AG20443 (cell line): ENCODE measurements at regions not wholly inside any gene's neighbourhood (a gene's known extent, or its start where the extent isn't known, plus 50 kb on each side); places are given as distances from the start of the nearest gene placed in this dataset.
"Not testable (repeated sequence)": the region's sequence is repeated elsewhere in the genome, so short reads cannot be mapped to it uniquely, and the experiment has no call there.

Experiments used
- DNase-seq: peaks from one replicate; pipeline ENCODE4 v3.0.0; 2012; ENCODE audit warnings: low spot score, mixed read lengths

- DNase-seq: no peak
Measured at GRCh38 chr4:126924237-126924636, 708.5 kb upstream of the INTU start.

DNA sequence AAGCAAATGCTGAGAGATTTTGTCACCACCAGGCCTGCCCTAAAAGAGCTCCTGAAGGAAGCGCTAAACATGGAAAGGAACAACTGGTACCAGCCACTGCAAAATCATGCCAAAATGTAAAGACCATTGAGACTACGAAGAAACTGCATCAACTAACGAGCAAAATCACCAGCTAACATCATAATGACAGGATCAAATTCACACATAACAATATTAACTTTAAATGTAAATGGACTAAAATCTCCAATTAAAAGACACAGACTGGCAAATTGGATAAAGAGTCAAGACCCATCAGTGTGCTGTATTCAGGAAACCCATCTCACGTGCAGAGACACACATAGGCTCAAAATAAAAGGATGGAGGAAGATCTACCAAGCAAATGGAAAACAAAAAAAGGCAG is 702.7 kb upstream of the INTU start:
- not testable (repeated sequence) for DNase-seq

GRCh38 chr4:126935801-126936200 is 697.0 kb upstream of the INTU start:
- DNase-seq: no peak

- DNase-seq: no peak
Measured at GRCh38 chr4:126937342-126937741, 695.4 kb upstream of the INTU start.

- DNase-seq: no peak
Measured at GRCh38 chr4:126937846-126938422, 694.8 kb upstream of the INTU start.

GRCh38 chr4:126939401-126939800 is 693.4 kb upstream of the INTU start:
- peak; percentile 49 for DNase-seq

GRCh38 chr4:126947536-126947935 is 685.2 kb upstream of the INTU start:
- DNase-seq: no peak

DNA sequence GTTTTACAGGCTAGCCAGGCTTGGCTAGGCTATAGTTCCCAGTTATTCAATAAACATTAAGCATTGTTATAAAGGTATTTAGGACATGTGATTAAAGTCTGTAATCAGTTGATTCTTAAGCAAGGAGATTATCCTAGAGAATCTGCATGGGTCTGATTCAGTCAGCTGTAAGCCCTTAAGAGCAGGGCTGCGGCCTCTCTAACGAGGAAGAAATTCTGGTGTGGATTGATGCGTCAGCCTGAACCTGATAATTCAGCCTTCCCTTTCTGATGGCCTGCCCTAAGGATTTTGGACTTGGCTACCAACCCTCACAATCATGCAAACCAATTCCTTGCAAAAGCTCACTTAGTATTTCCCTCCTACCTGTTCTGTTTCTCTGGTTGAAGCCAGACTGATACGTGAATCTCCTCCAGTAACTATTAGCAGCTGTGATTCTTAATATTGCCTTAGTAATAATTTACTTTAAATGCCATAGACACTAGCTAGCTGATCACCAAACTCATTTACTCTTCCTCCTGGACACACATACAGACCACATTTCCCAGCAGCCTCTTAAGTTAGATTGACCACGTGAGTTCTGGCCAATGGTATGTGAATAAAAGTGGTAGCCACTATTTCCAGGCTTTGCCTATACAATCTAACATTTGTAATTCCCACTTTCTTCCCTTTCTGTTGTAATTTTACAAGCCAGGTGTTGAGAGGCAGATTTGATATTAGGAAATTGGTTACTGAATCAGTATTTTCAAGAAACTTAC is 678.0 kb upstream of the INTU start:
- no peak for DNase-seq

DNA sequence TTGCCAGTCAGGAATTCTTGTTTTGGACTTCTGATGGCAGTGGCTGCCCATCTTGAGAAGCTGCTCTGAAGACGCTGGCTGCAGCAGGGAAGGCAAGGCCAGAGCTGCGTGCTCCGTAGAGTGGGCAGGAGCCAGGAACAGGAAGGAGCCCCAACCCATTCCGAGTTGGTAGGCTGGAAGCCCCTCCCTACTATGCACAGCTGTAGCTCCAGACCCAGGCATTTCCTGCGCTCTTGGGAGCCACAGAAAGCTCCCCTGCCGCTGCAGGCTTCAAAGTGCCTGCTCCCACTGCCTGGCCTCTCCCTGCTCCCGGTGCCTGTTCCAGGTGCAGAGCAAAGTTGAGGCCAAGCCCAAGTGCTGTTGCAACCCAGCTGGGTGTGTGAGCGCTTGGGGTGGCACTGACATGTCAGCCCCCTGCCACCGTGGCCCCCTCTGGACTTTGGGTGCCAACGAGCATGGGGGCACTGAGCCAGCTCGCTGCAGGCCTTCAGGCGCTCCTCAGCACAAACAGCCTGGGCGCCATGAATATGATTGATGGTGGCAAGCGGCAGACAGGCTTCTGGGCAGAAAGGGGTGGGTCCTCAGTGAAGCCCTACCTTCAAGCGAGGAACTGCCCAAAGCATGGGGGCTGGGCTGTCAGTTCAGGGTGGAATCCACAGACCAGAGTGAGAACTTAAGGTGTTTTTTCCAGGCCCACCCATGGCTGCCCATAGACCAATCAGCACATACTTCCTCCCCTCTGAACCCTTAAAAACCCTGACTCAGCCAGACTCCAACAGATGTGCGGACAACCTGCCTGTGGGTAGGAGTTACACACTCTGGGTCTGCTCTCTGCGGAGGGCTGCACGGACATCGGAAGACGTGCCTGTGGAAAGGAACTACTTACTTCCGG is 677.2 kb upstream of the INTU start:
- no peak for DNase-seq

DNA sequence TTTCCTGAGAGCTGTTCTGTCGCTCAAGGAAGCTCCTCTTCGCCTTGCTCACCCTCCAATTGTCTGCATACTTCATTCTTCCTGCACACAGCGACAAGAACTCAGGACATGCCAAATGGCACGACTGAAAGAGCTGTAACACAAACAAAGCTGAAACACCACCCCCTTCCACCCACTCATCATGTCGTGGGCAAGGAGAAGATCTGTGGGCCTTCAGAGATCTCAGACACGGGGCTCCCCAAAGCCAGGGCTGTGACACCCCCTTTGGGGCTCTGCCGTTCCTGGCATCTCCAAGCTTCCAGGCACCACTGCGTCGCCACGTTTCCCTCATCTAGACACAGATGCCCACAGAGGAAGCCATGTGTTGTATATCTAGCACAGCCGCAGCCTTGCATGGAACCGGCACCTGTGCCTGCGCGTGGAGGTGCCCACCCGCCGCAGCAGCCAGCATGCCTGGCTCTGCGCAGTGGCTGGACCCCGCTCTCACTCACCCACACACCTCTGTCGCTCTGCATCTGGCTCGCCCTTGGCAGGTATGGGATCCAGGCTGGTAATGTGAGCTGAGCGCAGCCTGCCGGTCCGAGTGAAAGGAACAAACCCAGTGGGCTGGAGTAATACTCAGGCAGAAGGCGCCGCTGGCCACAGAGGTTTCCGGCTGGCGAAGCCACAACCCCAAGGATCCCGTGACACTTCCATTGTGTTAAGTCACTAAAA is 676.4 kb upstream of the INTU start:
- DNase-seq: no peak

DNA sequence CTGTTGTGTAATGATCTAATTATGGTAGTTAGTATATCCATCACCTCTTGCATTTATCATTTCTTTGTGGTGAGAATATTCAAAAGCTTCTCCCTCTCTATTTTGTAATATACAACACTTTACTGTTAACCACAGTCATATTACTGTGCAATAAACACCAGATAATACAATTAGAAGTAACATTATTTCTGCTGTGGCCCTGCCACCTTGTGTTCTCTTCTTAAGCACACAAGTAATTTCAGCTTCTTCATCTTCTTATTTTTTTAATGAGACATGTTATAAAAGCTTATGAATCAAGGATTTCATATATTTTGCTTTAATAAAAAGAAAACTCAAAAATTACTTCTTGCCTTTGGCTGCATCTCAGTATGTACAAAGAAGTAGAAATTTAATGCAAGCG is 675.2 kb upstream of the INTU start:
- peak; percentile 16 for DNase-seq

- no peak for DNase-seq
Measured at GRCh38 chr4:126957987-126958386, 674.8 kb upstream of the INTU start.

- no peak for DNase-seq
Measured at GRCh38 chr4:126958482-126958881, 674.3 kb upstream of the INTU start.

DNA sequence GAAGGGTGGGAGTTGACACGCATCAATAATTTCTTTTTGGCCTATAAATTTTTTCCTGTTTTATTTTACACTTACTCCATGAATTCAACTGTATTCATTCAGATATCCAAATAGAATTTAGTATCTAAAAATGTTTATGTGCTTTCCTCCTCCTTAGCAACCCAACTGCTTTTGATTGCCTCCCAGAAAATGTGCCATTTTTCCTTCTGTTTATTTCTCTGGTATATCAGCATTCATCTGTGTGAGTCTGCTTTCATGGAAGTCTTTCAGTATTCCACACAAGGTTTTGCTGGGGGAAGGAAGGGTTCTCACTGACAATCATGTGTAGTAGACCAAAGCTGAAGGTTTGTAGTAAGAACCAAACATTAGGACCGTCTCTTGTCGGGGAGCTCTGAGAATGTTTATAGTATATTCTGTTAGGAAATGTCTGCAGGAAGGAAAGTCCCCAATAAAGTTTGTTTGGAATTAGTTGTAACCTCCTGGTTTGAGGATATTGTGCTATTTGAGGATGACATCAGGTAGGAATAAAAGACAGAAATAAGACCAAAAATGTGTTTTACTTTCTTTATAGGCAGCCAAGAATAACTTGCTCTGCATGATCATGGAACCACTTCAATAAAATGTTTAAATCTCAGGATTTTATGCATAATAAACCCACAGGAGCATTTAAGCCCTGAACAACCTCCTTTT is 673.6 kb upstream of the INTU start:
- no peak for DNase-seq

DNA sequence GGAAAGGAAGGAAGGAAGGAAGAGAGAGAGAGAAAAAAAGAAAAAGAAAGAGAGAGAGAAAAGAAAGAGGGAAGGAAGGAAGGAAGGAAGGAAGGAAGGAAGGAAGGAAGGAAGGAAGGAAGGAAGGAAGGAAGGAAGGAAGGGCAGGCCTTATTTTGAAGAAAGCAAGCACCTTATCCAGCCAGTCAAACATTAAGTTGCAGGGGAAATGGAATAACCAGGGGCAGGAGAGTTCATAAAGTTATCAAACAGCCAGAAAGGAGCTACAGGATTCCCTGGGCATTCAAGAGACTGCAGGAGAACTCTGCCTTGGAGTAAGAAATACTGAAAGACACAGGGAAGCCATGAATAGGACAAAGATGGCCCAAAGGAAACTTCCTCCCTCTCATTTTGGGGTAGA is 672.0 kb upstream of the INTU start:
- DNase-seq: no peak

- DNase-seq: no peak
Measured at GRCh38 chr4:126961661-126962060, 671.1 kb upstream of the INTU start.

- no peak for DNase-seq
Measured at GRCh38 chr4:126965877-126966276, 666.9 kb upstream of the INTU start.

DNA sequence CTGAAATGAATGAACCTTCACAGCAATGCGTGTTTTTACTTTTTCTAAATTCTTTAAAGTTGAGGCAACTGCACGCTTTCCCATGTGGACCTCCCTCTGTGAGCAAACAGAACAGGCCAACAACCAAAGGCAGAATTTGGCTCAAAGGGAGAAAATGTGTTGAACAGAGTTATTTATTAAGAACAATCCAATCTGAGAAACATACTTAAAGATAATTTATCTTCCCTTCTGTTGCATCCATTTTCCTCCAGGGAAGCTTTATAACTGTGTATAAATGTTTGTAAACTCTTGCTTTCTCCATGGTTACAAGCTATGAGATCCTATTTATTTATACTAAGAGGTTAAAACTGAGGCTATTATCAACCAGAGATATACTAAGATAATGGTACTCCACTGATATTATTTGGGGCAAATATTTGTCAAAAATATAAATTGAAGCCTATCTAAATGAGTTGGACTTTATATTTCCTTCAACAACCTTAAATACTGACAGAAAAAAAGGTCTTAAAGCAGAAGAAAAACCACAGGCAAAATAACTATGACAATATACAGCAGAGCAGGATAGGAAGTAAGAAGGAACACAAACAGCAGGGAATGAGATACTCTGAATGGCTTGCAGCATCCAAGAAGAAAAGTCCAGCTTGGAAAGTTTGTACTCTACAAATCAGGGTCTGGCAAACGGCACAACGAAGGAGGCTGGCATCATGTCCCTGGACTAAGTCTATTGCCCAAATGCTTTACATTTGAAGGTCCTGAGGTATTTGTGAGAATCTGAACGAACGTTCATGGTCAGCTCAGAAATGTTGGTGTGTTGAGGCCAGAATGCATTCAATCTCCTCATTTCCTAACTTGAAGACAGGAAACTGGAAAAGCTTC is 663.2 kb upstream of the INTU start:
- no peak for DNase-seq

DNA sequence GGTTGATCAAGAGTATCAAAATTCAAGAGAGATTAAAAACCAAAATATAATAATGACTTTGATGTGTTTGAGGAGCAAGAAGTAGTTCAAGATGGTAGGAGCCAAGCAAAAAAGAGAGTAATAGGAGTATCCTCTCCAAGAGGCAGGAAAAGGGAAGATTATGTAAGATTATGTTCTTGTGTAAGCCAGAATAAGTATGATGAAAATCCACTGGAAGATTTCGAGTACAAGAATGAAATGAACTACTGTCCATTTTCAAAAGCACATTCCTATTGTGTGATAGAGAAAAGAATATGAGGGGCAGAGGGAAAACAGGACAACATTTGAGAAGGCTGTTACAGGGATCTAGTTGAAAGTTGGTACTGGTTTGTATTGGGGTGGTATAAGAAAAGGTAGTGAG is 659.6 kb upstream of the INTU start:
- no peak for DNase-seq

- DNase-seq: peak; percentile 23
Measured at GRCh38 chr4:126976850-126977632, 655.7 kb upstream of the INTU start.
